Keratinocyte (primary cell): ENCODE measurements at regions not wholly inside any gene's neighbourhood (a gene's known extent, or its start where the extent isn't known, plus 50 kb on each side); places are given as distances from the start of the nearest gene placed in this dataset.

Experiments
- DNase-seq: peaks from one replicate; pipeline ENCODE4 v3.0.0-alpha.2; 2011; ENCODE audit warnings: low read depth, missing footprints, low spot score
- FAIRE-seq: peaks from 2 replicates; lab custom pipeline; 2011; peaks lifted over from hg19 to GRCh38; lab: Jason Lieb, UNC
- H2AFZ ChIP-seq: 2 replicates; pipeline ENCODE4 v1.6.0; 2012; ENCODE audit warnings: low read length, control low read depth, inconsistent platforms; ENCODE audit not compliant: control insufficient read depth
- H3K27ac ChIP-seq: 2 replicates; pipeline ENCODE4 v1.5.1; 2011; ENCODE audit warnings: low read length; ENCODE audit not compliant: control insufficient read depth, insufficient read depth
- H3K27me3 ChIP-seq: 3 replicates; pipeline ENCODE4 v1.6.0; 2011; ENCODE audit warnings: low read length; ENCODE audit not compliant: control insufficient read depth, insufficient read depth; ENCODE audit errors: extremely low read depth
- H3K36me3 ChIP-seq, 2 experiments: 2 replicates in 1 of 2; 3 replicates in 1 of 2; pipeline ENCODE4 v1.5.1; 2011; ENCODE audit warnings: low read length in 2 of 2, mild to moderate bottlenecking in 1 of 2; ENCODE audit not compliant: control insufficient read depth in 2 of 2, insufficient read depth in 2 of 2; ENCODE audit errors: extremely low read depth in 1 of 2
- H3K4me1 ChIP-seq: 3 replicates; pipeline ENCODE4 v1.5.1; 2011; ENCODE audit warnings: low read length; ENCODE audit not compliant: control insufficient read depth, insufficient read depth; ENCODE audit errors: extremely low read depth
- H3K4me2 ChIP-seq: 3 replicates; pipeline ENCODE4 v1.6.0; 2011; ENCODE audit warnings: low read depth, low read length; ENCODE audit not compliant: control insufficient read depth, insufficient read depth; ENCODE audit errors: extremely low read depth
- H3K4me3 ChIP-seq, 3 experiments: fragments of 200-600 bp in 1 of 3; sonication (generic) in 1 of 3; 2 replicates in 2 of 3; 3 replicates in 1 of 3; pipeline ENCODE4 v1.5.1; 2011 to 2016; ENCODE audit warnings: low read length in 3 of 3, mild to moderate bottlenecking in 3 of 3, control low read depth in 2 of 3, inconsistent platforms in 1 of 3, low read depth in 1 of 3, mixed read lengths in 1 of 3, mixed run types in 1 of 3, moderate library complexity in 1 of 3; ENCODE audit not compliant: control insufficient read depth in 2 of 3, insufficient read depth in 2 of 3; ENCODE audit errors: extremely low read depth in 1 of 3
- H3K79me2 ChIP-seq: 2 replicates; pipeline ENCODE4 v1.6.0; 2012; ENCODE audit warnings: low read length; ENCODE audit not compliant: control insufficient read depth, insufficient read depth
- H3K9ac ChIP-seq: 3 replicates; pipeline ENCODE4 v1.6.0; 2011; ENCODE audit warnings: low read length; ENCODE audit not compliant: control insufficient read depth, insufficient read depth; ENCODE audit errors: extremely low read depth
- H3K9me1 ChIP-seq: 3 replicates; pipeline ENCODE4 v1.6.0; 2011; ENCODE audit warnings: low read length; ENCODE audit not compliant: control insufficient read depth, insufficient read depth; ENCODE audit errors: extremely low read depth
- H3K9me3 ChIP-seq: 2 replicates; pipeline ENCODE4 v1.5.1; 2012; ENCODE audit warnings: low read depth, low read length; ENCODE audit not compliant: control insufficient read depth
- H4K20me1 ChIP-seq: 3 replicates; pipeline ENCODE4 v1.6.0; 2011; ENCODE audit warnings: low read length; ENCODE audit not compliant: control insufficient read depth, insufficient read depth; ENCODE audit errors: extremely low read depth
- CTCF ChIP-seq, 3 experiments: IDR thresholded peaks in 1 of 3; conservative IDR thresholded peaks in 1 of 3; optimal IDR thresholded peaks in 1 of 3; 2 replicates in 2 of 3; 3 replicates in 1 of 3; pipeline versions ENCODE3 to v1.5.1; 2011; ENCODE audit warnings: low read length in 3 of 3, mild to moderate bottlenecking in 3 of 3, moderate library complexity in 2 of 3, control low read depth in 1 of 3, inconsistent platforms in 1 of 3; ENCODE audit not compliant: insufficient read depth in 2 of 3; ENCODE audit errors: extremely low read depth in 1 of 3
- EZH2 ChIP-seq: IDR thresholded peaks from one replicate; pipeline ENCODE4 v1.6.1; 2012; ENCODE audit warnings: inconsistent platforms, mild to moderate bottlenecking, low read length, moderate library complexity
- dilution Hi-C: fragments of 300-500 bp; cut with MboI; formaldehyde crosslinking; loops from one replicate; pipeline ENCODE4 v1.7.0; 2020; ENCODE audit warnings: low sequenced_read_pairs; ENCODE audit not compliant: extremely low pct_ligation_motif_present

- no peaks in the 10 kb centered on the region for H3K9me3 ChIP-seq
- H4K20me1 ChIP-seq, result no peaks in the 10 kb centered on the region
- no peak overlapping the region for H3K9ac ChIP-seq
- H2AFZ ChIP-seq, result no peak overlapping the region
- FAIRE-seq (no peak), DNase-seq (no peak)
- H3K4me2 ChIP-seq, result no peak overlapping the region
- no peaks in the 10 kb centered on the region for H3K79me2 ChIP-seq
- H3K27me3 ChIP-seq, result no peaks in the 10 kb centered on the region
- dilution Hi-C loops, result no loop called here
- H3K4me3 ChIP-seq, result no peak overlapping the region
- H3K4me1 ChIP-seq, result no peaks in the 10 kb centered on the region
- no peak overlapping the region for H3K27ac ChIP-seq
- no peak for TF ChIP-seq CTCF (optimal IDR thresholded peaks at IDR 0.05 in 1 of 3, IDR thresholded peaks at IDR 0.05 in 1 of 3, conservative IDR thresholded peaks at IDR 0.05 in 1 of 3; ENCODE audit: extremely low read depth in 1 of 3, insufficient read depth in 2 of 3, low read length in 3 of 3)
- TF ChIP-seq EZH2, result no peak
- no peaks in the 10 kb centered on the region for H3K9me1 ChIP-seq
- no peaks in the 10 kb centered on the region for H3K36me3 ChIP-seq
These were observed 281.0 kb downstream of the PDGFC start for GRCh38 chr4:156690572-156690971.

GRCh38 chr4:156686120-156686519 is 285.5 kb downstream of the PDGFC start:
- Histone ChIP-seq H3K9me3 (no peaks in the 10 kb centered on the region), H2AFZ (peak overlapping the region; percentile 69), H3K79me2 (no peaks in the 10 kb centered on the region), H3K27ac (no peak overlapping the region), H3K27me3 (no peaks in the 10 kb centered on the region), H3K9ac (no peak overlapping the region), H3K4me2 (no peak overlapping the region), H3K9me1 (no peaks in the 10 kb centered on the region), H4K20me1 (no peaks in the 10 kb centered on the region), H3K4me3 (no peak overlapping the region), H3K36me3 (no peaks in the 10 kb centered on the region), H3K4me1 (no peaks in the 10 kb centered on the region)
- dilution Hi-C loops, result no loop called here
- FAIRE-seq (peak; percentile 84), DNase-seq (peak; percentile 15)
- TF ChIP-seq CTCF (optimal IDR thresholded peaks at IDR 0.05 in 1 of 3, IDR thresholded peaks at IDR 0.05 in 1 of 3, conservative IDR thresholded peaks at IDR 0.05 in 1 of 3; ENCODE audit: extremely low read depth in 1 of 3, insufficient read depth in 2 of 3, low read length in 3 of 3) (no peak), EZH2 (no peak)
